Kidney tubule cell (primary cell): ENCODE measurements at regions not wholly inside any gene's neighbourhood (a gene's known extent, or its start where the extent isn't known, plus 50 kb on each side); places are given as distances from the start of the nearest gene placed in this dataset.
"Not testable (repeated sequence)": the region's sequence is repeated elsewhere in the genome, so short reads cannot be mapped to it uniquely, and the experiment has no call there.

ENCODE experiments used
- DNase-seq: peaks from one replicate; pipeline ENCODE4 v3.0.0-alpha.2; 2018; ENCODE audit warnings: low spot score

GRCh38 chr1:191734321-191734720, 423.9 kb upstream of the RGS18 start:
- DNase-seq = no peak

DNA sequence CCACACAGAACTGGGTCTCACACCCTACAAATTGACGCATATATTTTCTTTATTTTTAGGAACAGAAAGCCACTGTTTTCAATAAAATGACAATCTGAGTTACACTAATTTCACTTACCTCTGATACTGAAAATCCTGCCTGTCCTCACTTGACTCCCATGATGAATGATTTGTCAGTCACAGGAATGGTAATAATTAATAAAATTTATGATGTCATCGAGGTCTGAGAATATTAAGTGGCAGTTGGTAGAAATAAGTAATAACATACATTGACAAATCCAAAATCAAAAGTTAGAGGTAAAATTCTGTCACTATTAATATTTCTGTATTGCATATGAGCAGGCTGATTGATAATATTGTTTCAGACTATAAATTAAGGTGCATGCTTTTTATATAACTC, 418.7 kb upstream of the RGS18 start:
- peak; percentile 32 for DNase-seq

GRCh38 chr1:191752342-191752741, 405.9 kb upstream of the RGS18 start:
- peak; percentile 6 for DNase-seq

DNA sequence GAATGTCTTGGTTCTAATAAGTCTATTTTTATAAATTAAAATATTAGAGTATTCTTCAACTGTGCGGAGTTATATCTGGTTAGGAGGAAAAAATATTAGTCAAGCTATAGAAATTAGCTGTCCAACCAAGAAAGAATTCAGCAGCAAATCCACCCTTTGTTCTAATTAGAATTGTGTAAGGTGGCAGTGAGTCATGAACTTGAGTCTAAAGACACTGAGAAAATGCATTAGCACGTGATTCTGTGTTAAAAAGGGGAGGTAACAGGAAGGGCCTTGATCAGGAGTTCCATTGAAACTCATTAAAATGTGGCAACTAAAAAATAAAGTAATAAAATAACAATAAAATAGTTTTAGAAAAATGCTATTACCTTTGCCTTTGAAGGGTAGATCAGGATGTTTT, 398.2 kb upstream of the RGS18 start:
- no peak for DNase-seq

DNA sequence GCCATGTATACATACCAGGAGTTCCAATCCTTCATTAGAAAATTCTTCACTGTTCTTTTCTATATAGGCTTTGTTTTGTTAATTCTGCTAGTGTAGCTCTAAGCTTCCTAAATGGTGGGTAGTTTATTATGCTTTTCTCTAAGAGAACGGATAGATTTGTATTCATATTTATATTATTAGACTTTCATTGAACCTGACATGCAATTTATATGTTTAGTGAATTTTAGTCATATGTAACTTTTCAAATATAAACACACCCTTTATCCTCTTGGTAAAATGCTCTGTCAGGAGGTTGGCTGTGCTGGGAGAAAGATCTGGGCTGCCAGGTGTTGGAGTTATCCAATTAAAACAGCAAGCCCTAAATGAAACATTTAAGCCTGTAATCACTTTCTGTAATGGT, 369.7 kb upstream of the RGS18 start:
- DNase-seq = no peak

GRCh38 chr1:191798178-191798577, 360.1 kb upstream of the RGS18 start:
- no peak for DNase-seq

DNA sequence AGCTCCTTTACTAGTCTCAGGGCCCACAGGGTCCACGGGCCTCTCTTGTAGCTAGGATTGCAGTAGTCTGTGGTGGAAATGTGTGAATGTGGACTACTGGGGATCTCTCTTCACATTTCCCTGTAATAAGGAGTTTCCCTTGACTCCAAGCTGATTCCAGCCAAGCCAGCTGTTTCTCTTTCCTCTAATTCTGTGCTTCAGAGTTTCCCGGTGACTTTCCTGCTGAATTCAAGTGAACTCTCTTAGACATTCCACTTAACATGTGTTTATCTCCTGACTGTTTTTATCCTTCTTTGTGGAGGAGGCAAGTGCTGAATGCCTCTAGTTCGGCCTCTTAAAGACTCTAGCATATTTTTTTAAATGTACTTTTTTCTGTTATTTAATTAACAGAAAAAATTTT, 354.0 kb upstream of the RGS18 start:
- no peak for DNase-seq

GRCh38 chr1:191813593-191813992, 344.7 kb upstream of the RGS18 start:
- not testable (repeated sequence) for DNase-seq

- no peak for DNase-seq
Measured at GRCh38 chr1:191818198-191818597, 340.1 kb upstream of the RGS18 start.

DNA sequence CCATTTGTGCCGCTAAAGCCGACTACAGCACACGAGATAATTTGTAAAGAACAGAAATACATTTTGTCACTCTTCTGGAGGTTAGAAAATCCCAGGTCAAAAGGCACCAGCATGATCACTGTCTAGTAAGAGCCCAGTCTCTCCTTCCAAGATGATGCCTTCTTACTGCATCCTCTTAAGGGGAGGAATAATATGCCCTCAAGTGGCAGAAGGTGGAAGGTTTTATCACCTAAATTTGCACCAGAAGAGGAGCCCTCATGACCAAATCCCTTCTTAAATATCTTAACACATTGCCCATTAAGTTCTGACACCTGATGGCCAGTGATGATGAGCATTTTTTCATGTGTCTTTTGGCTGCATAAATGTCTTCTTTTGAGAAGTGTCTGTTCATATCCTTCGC, 326.7 kb upstream of the RGS18 start:
- DNase-seq = peak; percentile 32

DNA sequence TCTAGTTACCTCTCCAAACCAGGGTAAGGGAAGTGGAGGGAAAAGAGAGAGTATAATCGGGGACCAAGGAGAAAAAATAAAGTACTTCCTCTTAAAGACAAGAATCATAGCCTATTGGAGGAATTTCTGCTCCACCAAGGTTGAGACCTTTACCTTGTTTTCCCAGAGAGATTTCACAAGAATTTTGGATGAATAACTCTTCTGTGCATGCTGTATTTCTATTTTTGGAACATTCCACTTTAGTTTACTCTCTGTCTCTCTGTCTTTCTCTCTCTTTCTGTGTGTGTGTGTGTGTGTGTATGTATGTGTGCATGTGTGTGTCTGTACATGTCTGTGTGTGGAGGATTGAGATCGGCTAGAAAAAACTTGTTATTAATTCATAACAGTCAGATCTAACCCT, 318.4 kb upstream of the RGS18 start:
- peak; percentile 13 for DNase-seq

GRCh38 chr1:191851799-191852595, 306.3 kb upstream of the RGS18 start:
- peak; percentile 11 for DNase-seq

- no peak for DNase-seq
Measured at GRCh38 chr1:191852907-191853306, 305.4 kb upstream of the RGS18 start.

GRCh38 chr1:191857600-191857999, 300.7 kb upstream of the RGS18 start:
- no peak for DNase-seq

GRCh38 chr1:191865479-191865878, 292.8 kb upstream of the RGS18 start:
- DNase-seq = no peak

GRCh38 chr1:191866155-191866554, 292.1 kb upstream of the RGS18 start:
- DNase-seq = no peak

GRCh38 chr1:191869790-191870312, 288.4 kb upstream of the RGS18 start:
- no peak for DNase-seq

- DNase-seq = no peak
Measured at GRCh38 chr1:191870490-191870889, 287.8 kb upstream of the RGS18 start.

DNA sequence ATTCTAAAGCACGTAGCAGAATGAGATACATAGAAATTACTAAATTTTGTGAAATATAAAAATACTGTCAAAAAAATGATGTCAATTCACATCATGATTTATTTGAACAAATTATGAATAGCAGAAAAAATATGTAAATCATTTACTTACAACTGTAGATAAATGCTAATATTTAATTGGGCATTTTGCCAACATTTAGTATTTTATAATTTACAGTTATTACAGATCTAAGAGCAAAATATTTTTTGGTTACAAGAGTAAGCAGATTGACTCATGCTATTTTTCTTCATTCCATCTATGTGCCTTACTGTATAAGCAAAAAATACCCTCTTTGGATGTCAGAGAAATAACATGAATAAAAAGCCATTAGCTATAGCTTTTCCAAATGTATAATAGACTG, 282.3 kb upstream of the RGS18 start:
- DNase-seq = no peak

DNA sequence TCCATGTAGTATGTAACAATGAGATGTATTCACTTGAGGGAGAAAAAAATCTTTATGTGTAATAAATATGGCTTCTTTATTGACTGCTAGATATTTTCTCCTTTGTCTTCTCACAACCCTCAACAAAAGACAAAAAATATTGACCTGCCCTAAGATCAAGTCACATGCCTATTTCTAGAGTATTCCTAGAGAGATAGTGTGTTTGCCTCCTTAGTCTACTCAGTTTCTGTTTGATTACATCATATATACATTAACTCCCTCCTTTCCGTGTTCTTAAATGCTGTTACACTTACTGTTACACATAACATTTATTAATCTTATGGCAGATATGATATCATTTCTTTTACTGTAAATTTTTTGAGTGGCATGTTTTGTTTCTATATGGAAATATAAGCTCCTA, 281.6 kb upstream of the RGS18 start:
- no peak for DNase-seq

GRCh38 chr1:191882870-191883269, 275.4 kb upstream of the RGS18 start:
- DNase-seq = no peak

GRCh38 chr1:191886977-191887376, 271.3 kb upstream of the RGS18 start:
- no peak for DNase-seq

GRCh38 chr1:191888996-191889622, 269.2 kb upstream of the RGS18 start:
- no peak for DNase-seq

GRCh38 chr1:191889623-191890003, 268.6 kb upstream of the RGS18 start:
- DNase-seq = no peak
